ENCODE measurements at regions not wholly inside any gene's neighbourhood (a gene's known extent, or its start where the extent isn't known, plus 50 kb on each side); places are given as distances from the start of the nearest gene placed in this dataset.

GRCh38 chr2:144785253-144785652 is 265.3 kb upstream of the ZEB2 start:
- TF ChIP-seq CTCF (conservative IDR thresholded peaks at IDR 0.05), result no peak
- no peak for TF ChIP-seq EZH2 (IDR thresholded peaks at IDR 0.05; ENCODE audit: low read depth)
